ENCODE measurements at regions not wholly inside any gene's neighbourhood (a gene's known extent, or its start where the extent isn't known, plus 50 kb on each side); places are given as distances from the start of the nearest gene placed in this dataset.

DNA sequence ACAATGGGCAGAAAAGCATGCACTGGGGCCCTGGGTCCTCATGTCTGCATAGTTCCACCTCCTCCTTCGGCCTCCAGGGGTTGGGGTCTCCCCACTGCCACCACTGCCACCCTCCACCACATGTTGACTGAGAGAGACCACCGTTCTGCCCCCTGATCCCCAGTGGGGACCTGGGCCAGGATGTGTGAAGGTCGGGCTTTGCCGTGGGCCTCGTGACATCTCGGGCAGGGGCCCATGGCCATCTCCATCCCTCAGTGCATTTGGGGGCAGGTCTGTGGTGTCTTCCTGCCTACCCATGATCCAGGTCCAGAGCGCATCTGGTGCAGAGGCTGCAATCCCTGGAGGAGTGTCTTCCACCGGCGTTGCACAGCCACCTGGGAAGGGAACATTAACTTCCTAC is 166.8 kb upstream of the POU3F3 start:
- Histone ChIP-seq H3K79me2 (ENCODE audit: insufficient read depth, low read length) (no peaks in the 10 kb centered on the region), H3K4me1 (ENCODE audit: insufficient read depth, low read length) (no peaks in the 10 kb centered on the region), H3K27ac (ENCODE audit: low read length) (no peak overlapping the region), H3K36me3 (ENCODE audit: insufficient read depth, low read length) (no peaks in the 10 kb centered on the region), H3K4me3 (ENCODE audit: low read depth in 1 of 2, low read length in 2 of 2) (no peak overlapping the region), H3K27me3 (ENCODE audit: insufficient read depth, low read length, poor library complexity) (no peaks in the 10 kb centered on the region), H2AFZ (ENCODE audit: low read depth, low read length) (no peak overlapping the region), H4K20me1 (ENCODE audit: insufficient read depth, low read length) (no peaks in the 10 kb centered on the region), H3K4me2 (ENCODE audit: insufficient read depth, low read length) (no peak overlapping the region), H3K9ac (ENCODE audit: low read depth, low read length) (no peak overlapping the region), H3K9me3 (ENCODE audit: insufficient read depth, low read length, severe bottlenecking) (no peaks in the 10 kb centered on the region)
- DNase-seq (no peak), ATAC-seq (ENCODE audit: insufficient read depth, low read depth) (no peak)
- TF ChIP-seq EZH2 (IDR thresholded peaks at IDR 0.05; ENCODE audit: borderline replicate concordance, low read depth, low read length, severe bottlenecking) = no peak
- TF ChIP-seq CTCF (IDR thresholded peaks at IDR 0.05; ENCODE audit: borderline replicate concordance, extremely low read depth, low read length, poor library complexity, severe bottlenecking) = no peak

DNA sequence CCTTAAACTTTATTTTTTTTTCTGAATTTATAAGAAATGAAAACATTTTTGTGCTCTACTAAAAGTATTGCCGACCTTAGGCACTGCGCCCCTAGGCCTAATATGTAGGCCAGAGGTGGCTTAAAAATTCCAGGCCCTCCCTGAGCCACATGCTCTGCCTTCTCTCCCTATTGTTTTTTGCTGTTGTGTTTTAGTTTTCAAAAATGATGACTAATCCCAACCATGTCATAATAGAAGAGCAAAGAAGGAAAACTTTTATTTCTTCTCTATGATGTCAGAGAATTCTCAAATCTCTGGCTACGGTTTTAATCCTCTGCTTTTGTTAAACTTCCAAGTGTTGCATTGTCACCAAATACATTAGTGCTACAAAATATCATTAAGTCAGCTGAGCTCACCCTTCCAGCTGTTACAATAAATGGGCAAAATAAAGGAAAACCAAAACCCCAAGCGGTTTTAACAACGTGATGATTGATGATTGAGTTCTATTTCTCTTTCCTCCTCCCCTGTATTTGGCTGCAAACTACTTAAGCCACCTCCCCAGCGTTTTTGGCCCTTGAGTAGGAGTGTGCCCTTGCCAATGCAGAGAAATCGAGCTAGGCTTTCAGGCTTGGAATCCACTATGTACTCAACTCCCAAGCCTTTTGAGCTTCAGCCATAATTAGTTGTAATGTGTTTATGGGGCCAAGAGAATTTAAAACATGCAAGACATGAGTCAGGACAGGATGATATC is 163.5 kb upstream of the POU3F3 start:
- Histone ChIP-seq H3K4me3 (ENCODE audit: low read depth in 1 of 2, low read length in 2 of 2) (no peak overlapping the region), H3K27ac (ENCODE audit: low read length) (no peak overlapping the region), H3K9ac (ENCODE audit: low read depth, low read length) (no peak overlapping the region), H3K9me3 (ENCODE audit: insufficient read depth, low read length, severe bottlenecking) (no peaks in the 10 kb centered on the region), H2AFZ (ENCODE audit: low read depth, low read length) (no peak overlapping the region), H3K4me1 (ENCODE audit: insufficient read depth, low read length) (no peaks in the 10 kb centered on the region), H3K4me2 (ENCODE audit: insufficient read depth, low read length) (no peak overlapping the region), H3K79me2 (ENCODE audit: insufficient read depth, low read length) (no peaks in the 10 kb centered on the region), H3K27me3 (ENCODE audit: insufficient read depth, low read length, poor library complexity) (no peaks in the 10 kb centered on the region), H4K20me1 (ENCODE audit: insufficient read depth, low read length) (no peaks in the 10 kb centered on the region), H3K36me3 (ENCODE audit: insufficient read depth, low read length) (no peaks in the 10 kb centered on the region)
- no peak for ATAC-seq (ENCODE audit: insufficient read depth, low read depth)
- TF ChIP-seq CTCF (IDR thresholded peaks at IDR 0.05; ENCODE audit: borderline replicate concordance, extremely low read depth, low read length, poor library complexity, severe bottlenecking) (no peak), EZH2 (IDR thresholded peaks at IDR 0.05; ENCODE audit: borderline replicate concordance, low read depth, low read length, severe bottlenecking) (no peak)
- DNase-seq = no peak

GRCh38 chr2:104698276-104698675 is 155.6 kb upstream of the POU3F3 start:
- Histone ChIP-seq H3K36me3 (ENCODE audit: insufficient read depth, low read length) (no peaks in the 10 kb centered on the region), H3K4me3 (ENCODE audit: low read depth in 1 of 2, low read length in 2 of 2) (no peak overlapping the region), H4K20me1 (ENCODE audit: insufficient read depth, low read length) (no peaks in the 10 kb centered on the region), H3K27ac (ENCODE audit: low read length) (no peak overlapping the region), H3K9me3 (ENCODE audit: insufficient read depth, low read length, severe bottlenecking) (no peaks in the 10 kb centered on the region), H3K79me2 (ENCODE audit: insufficient read depth, low read length) (no peaks in the 10 kb centered on the region), H3K4me2 (ENCODE audit: insufficient read depth, low read length) (no peak overlapping the region), H3K27me3 (ENCODE audit: insufficient read depth, low read length, poor library complexity) (no peaks in the 10 kb centered on the region), H3K9ac (ENCODE audit: low read depth, low read length) (no peak overlapping the region), H3K4me1 (ENCODE audit: insufficient read depth, low read length) (no peaks in the 10 kb centered on the region), H2AFZ (ENCODE audit: low read depth, low read length) (no peak overlapping the region)
- no peak for DNase-seq
- no peak for TF ChIP-seq EZH2 (IDR thresholded peaks at IDR 0.05; ENCODE audit: borderline replicate concordance, low read depth, low read length, severe bottlenecking)
- TF ChIP-seq CTCF (IDR thresholded peaks at IDR 0.05; ENCODE audit: borderline replicate concordance, extremely low read depth, low read length, poor library complexity, severe bottlenecking) = no peak
- ATAC-seq (ENCODE audit: insufficient read depth, low read depth) = no peak
